ENCODE measurements at regions not wholly inside any gene's neighbourhood (a gene's known extent, or its start where the extent isn't known, plus 50 kb on each side); places are given as distances from the start of the nearest gene placed in this dataset.

GRCh38 chr21:27721675-27722074 lies 754.8 kb upstream of the ADAMTS5 start:
- no peaks in the 10 kb centered on the region for H3K4me1 ChIP-seq (ENCODE audit: control insufficient read depth in 2 of 2, insufficient read depth in 2 of 2, low read length in 2 of 2)
- intact Hi-C loops (cut with micrococcal nuclease) = no loop called here
- H3K36me3 ChIP-seq (ENCODE audit: control insufficient read depth in 2 of 3, insufficient read depth in 3 of 3, low read length in 3 of 3) = no peaks in the 10 kb centered on the region
- H3K27me3 ChIP-seq (ENCODE audit: control insufficient read depth in 2 of 2, insufficient read depth in 2 of 2, low read length in 2 of 2) = no peaks in the 10 kb centered on the region
- Mint-ChIP-seq H3K9me3 (peaks cover 0 to 13% (median 5%) of the 10 kb centered on the region in 11 donors), H3K27me3 (peaks cover 0 to 9% (median under 1%) of the 10 kb centered on the region in 5 donors), H3K36me3 (no peaks in the 10 kb centered on the region), H3K4me1 (no peaks in the 10 kb centered on the region), H3K4me3 (no peak overlapping the region), H3K27ac (no peak overlapping the region)
- POLR2A ChIA-PET = no interaction called here
- no peak for DNase-seq
- no peak for ATAC-seq
- H3K4me3 ChIP-seq (ENCODE audit: low read length) = no peak overlapping the region
- CTCF ChIA-PET = no interaction called here
- no peaks in the 10 kb centered on the region for H3K9me3 ChIP-seq (ENCODE audit: control insufficient read depth in 2 of 3, low read length in 3 of 3)
- H3K27ac ChIP-seq (ENCODE audit: low read depth, low read length) = no peak overlapping the region

GRCh38 chr21:27719226-27719625 lies 752.3 kb upstream of the ADAMTS5 start:
- Mint-ChIP-seq H3K9me3 (peaks cover 0 to 13% (median 4%) of the 10 kb centered on the region in 11 donors), H3K4me1 (no peaks in the 10 kb centered on the region), H3K4me3 (no peak overlapping the region), H3K27ac (no peak overlapping the region), H3K27me3 (peaks cover 0 to 10% (median 0%) of the 10 kb centered on the region in 5 donors), H3K36me3 (no peaks in the 10 kb centered on the region)
- ChIA-PET POLR2A (no interaction called here), CTCF (no interaction called here)
- no peaks in the 10 kb centered on the region for H3K4me1 ChIP-seq (ENCODE audit: control insufficient read depth in 2 of 2, insufficient read depth in 2 of 2, low read length in 2 of 2)
- H3K36me3 ChIP-seq (ENCODE audit: control insufficient read depth in 2 of 3, insufficient read depth in 3 of 3, low read length in 3 of 3) = no peaks in the 10 kb centered on the region
- ATAC-seq (no peak), DNase-seq (no peak)
- intact Hi-C loops (cut with micrococcal nuclease) = no loop called here
- no peak overlapping the region for H3K4me3 ChIP-seq (ENCODE audit: low read length)
- H3K9me3 ChIP-seq (ENCODE audit: control insufficient read depth in 2 of 3, low read length in 3 of 3) = no peaks in the 10 kb centered on the region
- no peak overlapping the region for H3K27ac ChIP-seq (ENCODE audit: low read depth, low read length)
- H3K27me3 ChIP-seq (ENCODE audit: control insufficient read depth in 2 of 2, insufficient read depth in 2 of 2, low read length in 2 of 2) = no peaks in the 10 kb centered on the region

GRCh38 chr21:27715131-27715530 lies 748.2 kb upstream of the ADAMTS5 start:
- no peak overlapping the region for H3K27ac ChIP-seq (ENCODE audit: low read depth, low read length)
- H3K36me3 ChIP-seq (ENCODE audit: control insufficient read depth in 2 of 3, insufficient read depth in 3 of 3, low read length in 3 of 3) = no peaks in the 10 kb centered on the region
- Mint-ChIP-seq H3K4me3 (no peak overlapping the region), H3K4me1 (no peaks in the 10 kb centered on the region), H3K9me3 (peaks cover 0 to 3% (median 0%) of the 10 kb centered on the region in 11 donors), H3K36me3 (no peaks in the 10 kb centered on the region), H3K27me3 (peaks cover 0 to 10% (median 0%) of the 10 kb centered on the region in 5 donors), H3K27ac (no peak overlapping the region)
- no peaks in the 10 kb centered on the region for H3K9me3 ChIP-seq (ENCODE audit: control insufficient read depth in 2 of 3, low read length in 3 of 3)
- ChIA-PET CTCF (no interaction called here), POLR2A (no interaction called here)
- intact Hi-C loops (cut with micrococcal nuclease) = no loop called here
- H3K4me3 ChIP-seq (ENCODE audit: low read length) = no peak overlapping the region
- no peak for ATAC-seq
- DNase-seq = no peak
- no peaks in the 10 kb centered on the region for H3K27me3 ChIP-seq (ENCODE audit: control insufficient read depth in 2 of 2, insufficient read depth in 2 of 2, low read length in 2 of 2)
- H3K4me1 ChIP-seq (ENCODE audit: control insufficient read depth in 2 of 2, insufficient read depth in 2 of 2, low read length in 2 of 2) = no peaks in the 10 kb centered on the region

- Mint-ChIP-seq H3K27me3 (peaks cover 0 to 13% (median 0%) of the 10 kb centered on the region in 5 donors), H3K9me3 (peaks cover 0 to 8% (median 0%) of the 10 kb centered on the region in 11 donors), H3K4me3 (no peak overlapping the region), H3K36me3 (no peaks in the 10 kb centered on the region), H3K27ac (no peak overlapping the region), H3K4me1 (no peaks in the 10 kb centered on the region)
- DNase-seq (no peak), ATAC-seq (no peak)
- no peaks in the 10 kb centered on the region for H3K9me3 ChIP-seq (ENCODE audit: control insufficient read depth in 2 of 3, low read length in 3 of 3)
- H3K4me1 ChIP-seq (ENCODE audit: control insufficient read depth in 2 of 2, insufficient read depth in 2 of 2, low read length in 2 of 2) = no peaks in the 10 kb centered on the region
- H3K27me3 ChIP-seq (ENCODE audit: control insufficient read depth in 2 of 2, insufficient read depth in 2 of 2, low read length in 2 of 2) = no peaks in the 10 kb centered on the region
- intact Hi-C loops (cut with micrococcal nuclease) = no loop called here
- CTCF ChIA-PET = interaction anchor here (0.6 kb wide), 1 partner anchor 332 kb away, joined by 3 read pairs; no protein-coding TSS in a partner anchor
- no peak overlapping the region for H3K4me3 ChIP-seq (ENCODE audit: low read length)
- POLR2A ChIA-PET = no interaction called here
- no peak overlapping the region for H3K27ac ChIP-seq (ENCODE audit: low read depth, low read length)
- H3K36me3 ChIP-seq (ENCODE audit: control insufficient read depth in 2 of 3, insufficient read depth in 3 of 3, low read length in 3 of 3) = no peaks in the 10 kb centered on the region
These were observed 746.5 kb upstream of the ADAMTS5 start for GRCh38 chr21:27713154-27714109.

- Histone ChIP-seq H3K27me3 (ENCODE audit: control insufficient read depth in 2 of 2, insufficient read depth in 2 of 2, low read length in 2 of 2) (no peaks in the 10 kb centered on the region), H3K36me3 (ENCODE audit: control insufficient read depth in 2 of 3, insufficient read depth in 3 of 3, low read length in 3 of 3) (no peaks in the 10 kb centered on the region), H3K27ac (ENCODE audit: low read depth, low read length) (no peak overlapping the region), H3K4me1 (ENCODE audit: control insufficient read depth in 2 of 2, insufficient read depth in 2 of 2, low read length in 2 of 2) (no peaks in the 10 kb centered on the region), H3K4me3 (ENCODE audit: low read length) (no peak overlapping the region), H3K9me3 (ENCODE audit: control insufficient read depth in 2 of 3, low read length in 3 of 3) (no peaks in the 10 kb centered on the region)
- ChIA-PET CTCF (interaction anchor here (1.0 kb wide), 1 partner anchor 1041 kb away, joined by 4 read pairs; no protein-coding TSS in a partner anchor), POLR2A (no interaction called here)
- DNase-seq = no peak
- no peak for ATAC-seq
- H3K27ac Mint-ChIP-seq = no peak overlapping the region
- H3K4me1 Mint-ChIP-seq = no peaks in the 10 kb centered on the region
- no peaks in the 10 kb centered on the region for H3K36me3 Mint-ChIP-seq
- no peak overlapping the region for H3K4me3 Mint-ChIP-seq
- intact Hi-C loops (cut with micrococcal nuclease) = loop anchor here in 1 of 2 donors (5.0 kb wide), 1 partner anchor 1238 kb away; no protein-coding TSS in a partner anchor
- H3K9me3 Mint-ChIP-seq = peaks cover 0 to 11% (median 0%) of the 10 kb centered on the region in 11 donors
- peaks cover 0 to 4% (median 0%) of the 10 kb centered on the region in 5 donors for H3K27me3 Mint-ChIP-seq
These were observed 737.8 kb upstream of the ADAMTS5 start for GRCh38 chr21:27704567-27705166.

GRCh38 chr21:27703791-27704190 lies 736.9 kb upstream of the ADAMTS5 start:
- H3K4me3 Mint-ChIP-seq = no peak overlapping the region
- DNase-seq (no peak), ATAC-seq (no peak)
- ChIA-PET POLR2A (no interaction called here), CTCF (interaction anchor here (1.0 kb wide), 1 partner anchor 1042 kb away, joined by 4 read pairs; no protein-coding TSS in a partner anchor)
- H3K36me3 Mint-ChIP-seq = no peaks in the 10 kb centered on the region
- no peaks in the 10 kb centered on the region for H3K4me1 ChIP-seq (ENCODE audit: control insufficient read depth in 2 of 2, insufficient read depth in 2 of 2, low read length in 2 of 2)
- peaks cover 0 to 4% (median 0%) of the 10 kb centered on the region in 5 donors for H3K27me3 Mint-ChIP-seq
- H3K4me1 Mint-ChIP-seq = no peaks in the 10 kb centered on the region
- H3K9me3 ChIP-seq (ENCODE audit: control insufficient read depth in 2 of 3, low read length in 3 of 3) = no peaks in the 10 kb centered on the region
- H3K27me3 ChIP-seq (ENCODE audit: control insufficient read depth in 2 of 2, insufficient read depth in 2 of 2, low read length in 2 of 2) = no peaks in the 10 kb centered on the region
- no peak overlapping the region for H3K27ac ChIP-seq (ENCODE audit: low read depth, low read length)
- no peaks in the 10 kb centered on the region for H3K36me3 ChIP-seq (ENCODE audit: control insufficient read depth in 2 of 3, insufficient read depth in 3 of 3, low read length in 3 of 3)
- no peak overlapping the region for H3K4me3 ChIP-seq (ENCODE audit: low read length)
- H3K27ac Mint-ChIP-seq = no peak overlapping the region
- intact Hi-C loops (cut with micrococcal nuclease) = loop anchor here in 1 of 2 donors (2.0 to 5.0 kb wide), 2 partner anchors 1041 to 1239 kb away; no protein-coding TSS in a partner anchor
- peaks cover 0 to 6% (median 0%) of the 10 kb centered on the region in 11 donors for H3K9me3 Mint-ChIP-seq
